Mesothelial cell of epicardium (in vitro differentiated cells): ENCODE measurements at regions not wholly inside any gene's neighbourhood (a gene's known extent, or its start where the extent isn't known, plus 50 kb on each side); places are given as distances from the start of the nearest gene placed in this dataset.

Experiments used
- DNase-seq, 2 experiments: peaks; one replicate each; pipeline ENCODE4 v3.0.0; 2021; ENCODE audit warnings: low spot score in 2 of 2; ENCODE audit not compliant: unreplicated experiment in 2 of 2
- H3K27ac Mint-ChIP-seq: 2 replicates; pipeline ENCODE4 v1.8.0; 2021; ENCODE audit warnings: mixed read lengths
- H3K27me3 Mint-ChIP-seq: 2 replicates; pipeline ENCODE4 v1.8.0; 2021; ENCODE audit warnings: low read depth, mixed read lengths
- H3K36me3 Mint-ChIP-seq: 2 replicates; pipeline ENCODE4 v1.8.0; 2021; ENCODE audit warnings: mixed read lengths
- H3K4me1 Mint-ChIP-seq: 2 replicates; pipeline ENCODE4 v1.8.0; 2021; ENCODE audit warnings: mixed read lengths
- H3K4me3 Mint-ChIP-seq: 2 replicates; pipeline ENCODE4 v1.8.0; 2021; ENCODE audit warnings: mild to moderate bottlenecking, moderate library complexity, mixed read lengths
- H3K9me3 Mint-ChIP-seq: 2 replicates; pipeline ENCODE4 v1.8.0; 2021; ENCODE audit warnings: mixed read lengths
- CTCF ChIP-seq: fragments of 200-600 bp; sonication (generic); IDR thresholded peaks from one replicate; pipeline ENCODE4 v1.5.0; 2021; ENCODE audit warnings: antibody characterized with exemption; ENCODE audit not compliant: unreplicated experiment

- Mint-ChIP-seq H3K27ac (no peak overlapping the region), H3K9me3 (no peaks in the 10 kb centered on the region), H3K27me3 (peaks cover 9% of the 10 kb centered on the region), H3K36me3 (no peaks in the 10 kb centered on the region), H3K4me3 (no peak overlapping the region), H3K4me1 (peaks cover 16% of the 10 kb centered on the region)
- DNase-seq = no peak
- TF ChIP-seq CTCF = no peak
Measured at GRCh38 chr2:173419506-173419905, 64.8 kb downstream of the CDCA7 start.

- Mint-ChIP-seq H3K27me3 (peaks cover 9% of the 10 kb centered on the region), H3K4me3 (no peak overlapping the region), H3K36me3 (no peaks in the 10 kb centered on the region), H3K4me1 (no peaks in the 10 kb centered on the region), H3K9me3 (peaks cover 9% of the 10 kb centered on the region), H3K27ac (no peak overlapping the region)
- no peak for DNase-seq
- TF ChIP-seq CTCF = no peak
Measured at GRCh38 chr2:173424886-173425285, 70.2 kb downstream of the CDCA7 start.

GRCh38 chr2:173427887-173428668 lies 73.4 kb downstream of the CDCA7 start:
- Mint-ChIP-seq H3K36me3 (no peaks in the 10 kb centered on the region), H3K9me3 (peaks cover 9% of the 10 kb centered on the region), H3K4me1 (peaks cover 3% of the 10 kb centered on the region), H3K4me3 (no peak overlapping the region), H3K27ac (no peak overlapping the region), H3K27me3 (peaks cover 3% of the 10 kb centered on the region)
- DNase-seq = no peak
- TF ChIP-seq CTCF = no peak

- peaks cover 16% of the 10 kb centered on the region for H3K27me3 Mint-ChIP-seq
- H3K27ac Mint-ChIP-seq = no peak overlapping the region
Measured at GRCh38 chr2:173431191-173431590, 76.5 kb downstream of the CDCA7 start.

GRCh38 chr2:173432049-173432754 lies 77.5 kb downstream of the CDCA7 start:
- peaks cover 3% of the 10 kb centered on the region for H3K4me1 Mint-ChIP-seq
- TF ChIP-seq CTCF = no peak
- peaks cover under 1% of the 10 kb centered on the region for H3K9me3 Mint-ChIP-seq
- peaks cover 16% of the 10 kb centered on the region for H3K27me3 Mint-ChIP-seq
- no peaks in the 10 kb centered on the region for H3K36me3 Mint-ChIP-seq
- no peak overlapping the region for H3K4me3 Mint-ChIP-seq
- no peak overlapping the region for H3K27ac Mint-ChIP-seq
- no peak for DNase-seq

More at GRCh38 chr2:173431191-173431590, 76.5 kb downstream of the CDCA7 start:
- TF ChIP-seq CTCF = no peak
- H3K4me1 Mint-ChIP-seq = peaks cover 3% of the 10 kb centered on the region
- no peak for DNase-seq
- H3K4me3 Mint-ChIP-seq = no peak overlapping the region
- H3K9me3 Mint-ChIP-seq = peaks cover 9% of the 10 kb centered on the region
- no peaks in the 10 kb centered on the region for H3K36me3 Mint-ChIP-seq
